Esophagus mucosa (tissue), 1 donor: ENCODE measurements at regions not wholly inside any gene's neighbourhood (a gene's known extent, or its start where the extent isn't known, plus 50 kb on each side); places are given as distances from the start of the nearest gene placed in this dataset.

Experiments used
- ATAC-seq: fragments of 200-7000 bp; cut with Tn5 transposase; one replicate; pipeline ENCODE4 v1.9.1; 2020
- donor health status: DM: yes; HTN: yes; CAD: no.

GRCh38 chr1:199352351-199352750, 675.2 kb upstream of the NR5A2 start:
- no peak for ATAC-seq

- ATAC-seq, result no peak
Observed at GRCh38 chr1:199353906-199354305, 673.6 kb upstream of the NR5A2 start.

DNA sequence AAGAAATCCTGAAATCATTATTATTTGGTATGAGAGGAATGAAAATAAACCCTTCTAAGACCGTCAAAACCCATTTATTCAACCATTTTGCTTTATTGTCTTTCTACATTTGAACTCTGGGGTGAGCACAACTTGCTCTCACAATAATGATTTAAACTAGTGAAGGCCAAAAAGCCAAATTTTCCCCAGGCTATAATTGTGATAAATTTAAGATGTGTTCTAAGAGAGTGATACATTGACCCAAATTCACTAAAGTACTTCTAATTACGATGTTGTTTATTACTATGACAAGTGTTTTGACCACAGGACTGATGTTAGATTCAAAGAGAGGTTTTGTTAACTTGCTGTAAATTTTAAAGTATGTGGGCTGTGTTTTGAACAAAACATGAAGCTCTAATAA, 670.9 kb upstream of the NR5A2 start:
- no peak for ATAC-seq

- no peak for ATAC-seq
Observed at GRCh38 chr1:199357599-199357998, 669.9 kb upstream of the NR5A2 start.

GRCh38 chr1:199362996-199363395, 664.5 kb upstream of the NR5A2 start:
- no peak for ATAC-seq

GRCh38 chr1:199373139-199373538, 654.4 kb upstream of the NR5A2 start:
- ATAC-seq, result no peak

DNA sequence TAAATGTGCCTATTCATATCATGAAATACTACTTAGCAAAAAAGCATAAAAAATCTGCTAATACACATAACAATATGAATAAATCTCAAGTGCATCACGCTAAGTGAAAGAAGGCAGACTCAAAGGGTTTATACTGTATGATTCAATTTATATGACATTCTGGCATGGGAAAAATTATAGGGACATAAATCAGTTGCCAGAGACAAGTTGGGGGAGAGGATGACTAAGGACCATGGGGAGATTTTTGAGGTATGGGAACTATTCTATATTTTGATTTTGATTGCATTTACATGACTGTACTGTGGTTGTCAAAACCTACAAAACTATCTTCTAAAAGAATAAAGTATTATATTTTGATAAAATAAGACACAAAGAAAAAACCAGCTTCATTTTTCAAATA, 650.3 kb upstream of the NR5A2 start:
- ATAC-seq, result no peak

GRCh38 chr1:199383793-199384192, 643.7 kb upstream of the NR5A2 start:
- no peak for ATAC-seq

- no peak for ATAC-seq
Observed at GRCh38 chr1:199394856-199395255, 632.7 kb upstream of the NR5A2 start.

DNA sequence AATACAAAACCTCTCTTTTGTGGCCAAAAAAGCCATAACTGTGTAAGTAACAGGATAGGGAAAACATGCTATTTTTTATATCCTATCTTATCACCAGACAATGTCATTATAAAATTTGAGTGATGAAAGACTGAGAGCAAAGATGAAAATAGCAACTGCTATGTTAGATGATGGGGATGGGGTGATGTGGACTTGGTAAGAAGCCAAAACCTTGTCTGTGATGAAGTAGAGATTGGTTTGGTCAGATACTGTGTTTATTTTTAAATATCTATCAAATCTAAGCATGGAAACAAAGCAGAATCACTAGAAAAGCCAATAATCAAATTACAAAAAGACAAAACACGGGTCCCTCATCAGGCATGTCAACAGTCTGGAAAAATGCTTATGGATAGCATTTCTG, 631.1 kb upstream of the NR5A2 start:
- no peak for ATAC-seq

DNA sequence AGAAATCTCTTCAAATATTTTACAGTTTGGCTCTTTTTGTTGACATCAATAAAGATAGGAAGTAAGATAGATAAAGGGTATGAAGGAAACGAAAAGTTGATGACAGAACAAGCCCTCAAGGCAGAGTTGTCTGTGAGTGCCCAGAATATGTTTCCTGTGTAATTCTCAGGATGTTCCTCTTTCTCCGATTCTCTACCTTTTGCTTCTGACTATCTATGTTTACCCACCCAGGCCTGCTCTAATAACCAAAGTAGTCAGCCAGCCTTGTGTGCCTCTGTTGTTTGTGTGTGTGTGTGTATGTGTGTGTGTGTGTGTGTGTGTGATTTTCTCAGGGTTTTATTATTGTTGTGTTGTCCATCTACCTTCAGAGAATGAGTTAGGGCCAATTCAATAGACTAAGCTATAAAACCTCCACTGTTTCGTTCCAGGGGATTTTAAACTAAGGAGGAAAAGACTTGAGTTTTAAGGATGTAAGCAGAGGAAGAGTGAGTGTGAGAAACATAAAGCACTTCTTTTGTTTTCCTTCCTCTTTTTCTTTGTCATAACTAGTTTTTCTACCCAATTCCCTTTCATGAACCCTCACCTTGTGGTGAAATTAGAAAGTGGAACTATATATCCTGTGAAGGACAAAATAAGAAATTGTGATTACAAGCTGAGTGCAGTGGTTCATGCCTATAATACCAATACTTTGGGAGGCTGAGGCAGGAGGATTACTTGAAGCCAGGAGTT, 627.4 kb upstream of the NR5A2 start:
- ATAC-seq, result no peak

GRCh38 chr1:199403531-199404116, 623.9 kb upstream of the NR5A2 start:
- ATAC-seq, result no peak

- ATAC-seq, result no peak
Observed at GRCh38 chr1:199404191-199404590, 623.3 kb upstream of the NR5A2 start.

DNA sequence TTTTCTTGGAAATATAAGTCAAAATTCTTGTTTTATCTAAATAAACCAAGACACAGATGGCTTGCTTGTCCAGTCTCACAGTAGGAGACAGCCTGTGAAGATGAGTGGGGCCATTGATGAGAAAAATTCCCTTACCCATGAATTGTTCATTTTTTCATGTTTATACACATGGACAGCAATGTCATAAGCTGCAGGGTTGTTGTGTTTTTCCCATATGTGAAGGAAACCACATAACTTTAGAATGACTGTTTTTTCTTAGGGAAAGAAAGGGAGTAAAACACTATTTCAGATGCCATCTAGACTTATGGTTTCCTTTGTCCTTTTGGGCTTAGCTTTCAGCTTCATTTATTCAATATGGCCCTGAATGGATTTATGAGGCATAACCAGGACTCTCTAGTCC, 622.5 kb upstream of the NR5A2 start:
- ATAC-seq, result no peak

- no peak for ATAC-seq
Observed at GRCh38 chr1:199405634-199406196, 621.8 kb upstream of the NR5A2 start.

DNA sequence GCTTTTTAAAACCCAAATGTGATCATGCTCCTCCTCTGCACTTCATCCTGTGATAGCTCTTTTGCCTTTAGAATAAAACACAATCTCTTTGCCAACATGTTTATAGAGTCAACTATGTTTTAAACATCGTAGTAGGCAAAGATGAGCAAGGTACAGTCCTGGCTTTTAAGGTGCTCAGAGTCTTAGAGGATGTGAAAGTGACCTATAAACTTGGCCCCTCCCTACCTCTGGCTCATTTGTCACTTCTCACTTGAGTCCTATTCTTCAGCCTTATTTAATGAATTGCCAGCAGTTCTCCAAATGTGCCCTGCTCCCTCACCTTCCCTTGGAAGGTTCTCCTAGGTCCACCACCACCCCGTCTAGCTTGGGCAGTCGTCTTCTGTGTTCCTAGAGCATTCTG, 617.0 kb upstream of the NR5A2 start:
- no peak for ATAC-seq

DNA sequence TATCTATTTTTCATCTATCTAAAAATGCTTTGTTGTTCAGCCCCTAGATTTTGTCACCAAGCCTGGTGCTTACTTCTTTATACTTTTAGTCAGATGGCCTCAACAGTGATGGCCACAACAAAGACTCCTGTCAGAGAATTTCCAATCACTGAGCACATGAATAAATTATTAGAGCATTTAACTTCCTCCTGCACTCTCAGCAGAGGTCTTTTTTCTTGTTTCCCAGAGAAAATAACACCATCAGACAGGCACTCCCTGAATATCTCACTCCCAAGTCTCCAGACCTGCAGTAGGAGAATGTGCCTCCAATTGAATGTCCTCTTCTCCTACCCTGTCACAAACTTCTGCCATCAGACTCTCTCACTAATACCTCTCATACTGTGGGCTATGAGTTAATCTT, 616.0 kb upstream of the NR5A2 start:
- ATAC-seq, result no peak

GRCh38 chr1:199422206-199422605, 605.3 kb upstream of the NR5A2 start:
- no peak for ATAC-seq

- ATAC-seq, result no peak
Observed at GRCh38 chr1:199447906-199448305, 579.6 kb upstream of the NR5A2 start.

DNA sequence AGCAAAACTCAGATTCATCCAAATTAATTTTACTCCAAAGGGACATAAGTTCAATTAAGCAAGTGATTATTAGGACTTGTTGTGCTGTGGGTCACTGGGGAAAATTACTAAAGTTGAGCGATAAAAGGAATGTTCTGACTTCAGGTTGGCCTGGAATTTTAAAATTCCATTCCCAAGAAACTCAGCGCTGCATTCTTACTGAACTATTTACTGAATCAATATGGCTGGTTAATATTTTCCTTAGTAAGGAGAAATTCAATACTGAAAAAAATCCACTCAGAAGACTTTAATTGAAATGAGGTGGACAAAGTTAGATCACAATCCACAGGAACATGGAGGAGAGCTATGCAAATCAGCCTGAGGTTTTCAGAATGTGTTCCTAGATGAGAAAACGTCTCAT, 578.9 kb upstream of the NR5A2 start:
- no peak for ATAC-seq

GRCh38 chr1:199449221-199449620, 578.3 kb upstream of the NR5A2 start:
- ATAC-seq, result no peak

- ATAC-seq, result no peak
Observed at GRCh38 chr1:199449681-199450080, 577.8 kb upstream of the NR5A2 start.

GRCh38 chr1:199452627-199453026, 574.9 kb upstream of the NR5A2 start:
- no peak for ATAC-seq

GRCh38 chr1:199453723-199454122, 573.8 kb upstream of the NR5A2 start:
- ATAC-seq, result no peak

DNA sequence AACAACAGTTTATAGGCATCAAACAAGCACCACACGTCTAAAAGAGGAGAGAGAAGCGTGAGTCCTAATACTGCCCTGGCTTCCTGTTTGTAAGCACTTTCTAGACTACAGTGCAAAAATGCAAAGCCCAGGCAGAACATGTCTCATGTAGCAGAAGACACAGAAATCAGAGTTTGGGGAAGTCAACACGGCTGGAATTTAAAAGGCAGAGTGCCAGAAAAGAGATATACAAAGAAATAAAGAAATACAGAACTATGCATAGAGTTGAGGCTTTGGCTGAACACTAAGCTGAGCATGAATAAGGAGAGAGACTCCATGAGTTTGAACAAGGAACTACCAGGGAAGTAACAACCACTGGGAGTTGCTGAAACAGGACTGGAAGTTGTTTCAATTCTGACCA, 566.6 kb upstream of the NR5A2 start:
- ATAC-seq, result no peak
